Mucosa of descending colon (tissue), 3 donors: ENCODE measurements at regions not wholly inside any gene's neighbourhood (a gene's known extent, or its start where the extent isn't known, plus 50 kb on each side); places are given as distances from the start of the nearest gene placed in this dataset.

Experiments used
- ATAC-seq: fragments of 200-7000 bp; cut with Tn5 transposase; one replicate; pipeline ENCODE4 v1.9.1; 2020; ENCODE audit warnings: mild to moderate bottlenecking, moderate library complexity
- DNase-seq, 3 donors: peaks; one replicate each; pipeline ENCODE4 v3.0.0-alpha.2; 2020
- H3K36me3 ChIP-seq: fragments of 200-600 bp; one replicate; pipeline ENCODE4 v1.8.0; 2021; ENCODE audit warnings: low read depth, mild to moderate bottlenecking
- H3K4me1 ChIP-seq: fragments of 200-600 bp; one replicate; pipeline ENCODE4 v1.8.0; 2021; ENCODE audit warnings: low read depth, mild to moderate bottlenecking
- H3K4me3 ChIP-seq: fragments of 200-600 bp; one replicate; pipeline ENCODE4 v1.8.0; 2021; ENCODE audit warnings: mild to moderate bottlenecking
- H3K9me3 ChIP-seq: fragments of 200-600 bp; one replicate; pipeline ENCODE4 v1.8.0; 2021; ENCODE audit warnings: mild to moderate bottlenecking
- CTCF ChIP-seq: fragments of 200-600 bp; IDR thresholded peaks from one replicate; pipeline ENCODE4 v1.8.0; 2022; ENCODE audit warnings: antibody characterized with exemption, mild to moderate bottlenecking
- intact Hi-C, 2 donors: fragments of 100-400 bp; cut with DNase I in 1 of 2; cut with micrococcal nuclease in 1 of 2; formaldehyde crosslinking; loops; one replicate each; pipeline versions ENCODE4 v1.11.0 to v1.11.1; 2022; cut with DNase I, micrococcal nuclease
- donor health status: DM: no; HTN: no; CAD: no; lungs with moderate emphysema.
- donor health status: DM: no; HTN: no; CAD: no.
- donor health status: DM: no; HTN: yes; CAD: no.

DNA sequence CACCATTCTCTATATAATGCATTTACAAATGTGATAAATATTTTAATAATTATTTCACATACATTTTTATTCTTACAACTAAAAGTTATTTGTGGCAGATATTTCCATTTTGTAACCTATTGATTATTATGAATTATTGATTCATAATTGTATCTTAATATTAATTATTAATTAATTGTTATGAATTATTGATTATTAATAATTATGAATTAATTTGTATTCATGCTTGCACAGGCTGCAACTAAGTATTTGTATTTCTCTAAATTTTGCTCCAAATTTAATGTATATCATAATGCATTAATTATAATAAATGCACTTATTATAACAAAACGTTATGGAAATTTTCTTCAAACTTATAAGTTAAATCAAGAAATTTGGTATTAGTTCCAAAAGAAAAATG lies 929.7 kb downstream of the PCDH7 start:
- H3K36me3 ChIP-seq: no peaks in the 10 kb centered on the region
- DNase-seq (no peak), ATAC-seq (no peak)
- no peak for TF ChIP-seq CTCF
- no peak overlapping the region for H3K4me3 ChIP-seq
- intact Hi-C loops: no loop called here
- H3K9me3 ChIP-seq: no peaks in the 10 kb centered on the region
- no peaks in the 10 kb centered on the region for H3K4me1 ChIP-seq

DNA sequence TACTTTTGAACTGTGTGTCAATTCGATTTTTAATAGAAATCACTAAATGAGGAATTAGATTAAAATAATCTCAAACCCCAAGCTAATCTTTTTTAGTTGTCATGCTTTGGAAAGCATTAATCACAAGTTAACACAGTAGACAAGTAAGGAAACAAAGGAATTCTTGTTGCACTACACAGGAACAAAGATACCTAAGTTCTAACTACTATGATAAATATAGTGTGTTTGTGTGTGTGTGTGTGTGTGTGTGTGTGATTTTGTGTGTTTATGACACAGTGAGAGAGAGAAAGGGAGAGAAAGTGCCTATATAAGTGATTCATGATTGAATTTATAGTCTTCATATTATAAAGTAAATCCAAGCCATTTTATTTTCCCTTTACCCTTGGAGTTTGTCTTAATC lies 931.4 kb downstream of the PCDH7 start:
- DNase-seq (no peak), ATAC-seq (no peak)
- TF ChIP-seq CTCF: no peak
- no peak overlapping the region for H3K4me3 ChIP-seq
- H3K9me3 ChIP-seq: no peaks in the 10 kb centered on the region
- intact Hi-C loops: no loop called here
- no peaks in the 10 kb centered on the region for H3K4me1 ChIP-seq
- no peaks in the 10 kb centered on the region for H3K36me3 ChIP-seq

DNA sequence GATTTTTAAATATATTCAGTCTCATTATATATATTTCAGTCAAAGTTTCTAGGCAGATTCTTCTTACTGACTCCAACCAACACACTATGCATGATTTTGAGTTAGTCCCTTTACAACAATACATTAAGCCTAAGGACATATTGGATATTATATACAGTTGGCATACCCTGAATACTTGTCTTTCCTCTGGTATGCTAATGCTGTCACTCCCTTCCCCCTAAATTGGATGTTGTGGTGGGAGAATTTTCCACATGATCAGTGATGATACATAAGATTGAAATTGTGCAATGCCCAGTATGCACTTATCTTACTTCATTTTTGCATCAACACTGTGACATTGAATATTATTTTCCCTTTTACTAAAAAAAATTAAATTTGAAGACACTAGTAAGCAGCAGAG lies 935.2 kb downstream of the PCDH7 start:
- intact Hi-C loops: no loop called here
- Histone ChIP-seq H3K4me3 (no peak overlapping the region), H3K4me1 (no peaks in the 10 kb centered on the region), H3K36me3 (no peaks in the 10 kb centered on the region), H3K9me3 (no peaks in the 10 kb centered on the region)
- TF ChIP-seq CTCF: no peak
- ATAC-seq: no peak
- no peak for DNase-seq

GRCh38 chr4:31657859-31658570 lies 937.8 kb downstream of the PCDH7 start:
- TF ChIP-seq CTCF: no peak
- H3K36me3 ChIP-seq: no peaks in the 10 kb centered on the region
- DNase-seq (no peak), ATAC-seq (no peak)
- H3K9me3 ChIP-seq: no peaks in the 10 kb centered on the region
- no peaks in the 10 kb centered on the region for H3K4me1 ChIP-seq
- no peak overlapping the region for H3K4me3 ChIP-seq
- intact Hi-C loops: no loop called here

DNA sequence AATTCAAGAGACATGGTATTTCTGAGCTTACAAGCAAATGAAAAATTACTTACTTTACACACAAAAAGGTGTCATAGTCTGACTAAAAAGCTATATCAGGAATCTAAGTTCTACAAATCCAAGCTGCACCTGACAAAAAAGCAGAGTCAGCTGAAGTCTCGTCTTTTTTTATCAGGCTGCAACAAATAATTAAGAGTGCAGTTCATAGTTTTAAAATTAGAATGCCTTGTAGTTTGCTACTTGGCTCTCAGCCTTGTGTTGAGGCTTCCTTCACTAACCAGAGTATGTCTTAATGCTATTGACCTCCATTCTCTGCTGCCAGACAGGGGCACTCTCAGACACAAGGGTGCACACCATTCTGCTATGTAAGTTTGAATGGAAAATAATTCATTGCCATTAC lies 940.7 kb downstream of the PCDH7 start:
- no peak overlapping the region for H3K4me3 ChIP-seq
- ATAC-seq: no peak
- intact Hi-C loops: no loop called here

More for the DNA sequence above, 940.7 kb downstream of the PCDH7 start:
- DNase-seq: no peak
- no peaks in the 10 kb centered on the region for H3K4me1 ChIP-seq
- TF ChIP-seq CTCF: no peak
- no peaks in the 10 kb centered on the region for H3K9me3 ChIP-seq
- no peaks in the 10 kb centered on the region for H3K36me3 ChIP-seq
